NT2/D1 (cell line): ENCODE measurements at regions not wholly inside any gene's neighbourhood (a gene's known extent, or its start where the extent isn't known, plus 50 kb on each side); places are given as distances from the start of the nearest gene placed in this dataset.

Experiments used
- SUZ12 ChIP-seq: IDR thresholded peaks from 2 replicates; pipeline ENCODE4 v1.6.1; 2011; ENCODE audit not compliant: insufficient read length, insufficient read depth; ENCODE audit errors: extremely low read depth
- YY1 ChIP-seq: IDR thresholded peaks from 2 replicates; pipeline ENCODE4 v1.6.1; 2011; ENCODE audit not compliant: insufficient read length, insufficient read depth

- TF ChIP-seq YY1 (no peak), SUZ12 (no peak)
Measured at GRCh38 chr10:81182296-81182695, 644.6 kb downstream of the SH2D4B start.
